Tibial nerve (tissue), 4 donors: ENCODE measurements at regions not wholly inside any gene's neighbourhood (a gene's known extent, or its start where the extent isn't known, plus 50 kb on each side); places are given as distances from the start of the nearest gene placed in this dataset.
"Not testable (repeated sequence)": the region's sequence is repeated elsewhere in the genome, so short reads cannot be mapped to it uniquely, and the experiment has no call there.

Source experiments
- DNase-seq, 2 donors: peaks; one replicate each; pipeline ENCODE4 v3.0.0-alpha.2; 2019; ENCODE audit warnings: low spot score in 2 of 2
- H3K27ac ChIP-seq, 4 donors: fragments of 200-600 bp; sonication (generic) in 3 of 4; one replicate each; pipeline ENCODE4 v1.5.1; 2017 to 2019; ENCODE audit warnings: mild to moderate bottlenecking in 1 of 4
- H3K27me3 ChIP-seq, 2 donors: fragments of 200-600 bp; sonication (generic) in 1 of 2; one replicate each; pipeline versions ENCODE4 v1.5.1 to v1.6.0; 2017 to 2019
- H3K36me3 ChIP-seq, 3 donors: fragments of 200-600 bp; sonication (generic); one replicate each; pipeline ENCODE4 v1.5.1; 2018 to 2019
- H3K4me1 ChIP-seq, 4 donors: fragments of 200-600 bp; sonication (generic) in 3 of 4; one replicate each; pipeline ENCODE4 v1.5.1; 2017 to 2019
- H3K4me3 ChIP-seq, 4 donors: fragments of 200-600 bp; sonication (generic) in 3 of 4; one replicate each; pipeline ENCODE4 v1.5.1; 2017 to 2019; ENCODE audit warnings: mild to moderate bottlenecking in 1 of 4, moderate library complexity in 1 of 4
- H3K9me3 ChIP-seq, 4 donors: fragments of 200-600 bp; sonication (generic) in 3 of 4; one replicate each; pipeline ENCODE4 v1.5.1; 2017 to 2019
- CTCF ChIP-seq, 5 experiments: fragments of 200-600 bp in 3 of 5; fragments of 450-650 bp in 2 of 5; sonication (generic) in 3 of 5; IDR thresholded peaks; one replicate each; pipeline ENCODE4 v1.5.1; 2016 to 2019; ENCODE audit warnings: antibody characterized with exemption in 5 of 5, mild to moderate bottlenecking in 3 of 5, moderate library complexity in 2 of 5
- EP300 ChIP-seq, 2 donors: sonication (generic); formaldehyde crosslinking; IDR thresholded peaks; one replicate each; pipeline ENCODE4 v1.6.1; 2017; ENCODE audit warnings: antibody characterized with exemption in 2 of 2, mild to moderate bottlenecking in 1 of 2
- POLR2A ChIP-seq, 2 donors: fragments of 450-650 bp; IDR thresholded peaks; one replicate each; pipeline ENCODE4 v1.6.1; 2017; ENCODE audit warnings: antibody characterized with exemption in 2 of 2, mild to moderate bottlenecking in 2 of 2, moderate library complexity in 2 of 2
- WGBS, 2 donors: methylation state at CpG; one replicate each; pipeline ENCODE4 v1.1.5; 2018; 5-methylcytosine and 5-hydroxymethylcytosine counted together

- 39 to 70% methylated on average over 2 of the region's 2 CpGs for WGBS, 2 donors
- Histone ChIP-seq H3K36me3 (no peaks in the 10 kb centered on the region), H3K4me3 (no peak overlapping the region), H3K4me1 (no peaks in the 10 kb centered on the region), H3K9me3 (no peaks in the 10 kb centered on the region), H3K27ac (no peak overlapping the region), H3K27me3 (no peaks in the 10 kb centered on the region)
- DNase-seq = no peak
- TF ChIP-seq EP300 (IDR thresholded peaks at IDR 0.05) (no peak), POLR2A (IDR thresholded peaks at IDR 0.05) (no peak), CTCF (IDR thresholded peaks at IDR 0.05) (no peak)
Observed at GRCh38 chr4:145266881-145267280, 86.5 kb upstream of the OTUD4 start.

GRCh38 chr4:145260091-145260490, 79.7 kb upstream of the OTUD4 start:
- DNase-seq = no peak
- no peak overlapping the region for H3K27ac ChIP-seq
- no peaks in the 10 kb centered on the region for H3K36me3 ChIP-seq
- peaks cover 0 to 17% (median 0%) of the 10 kb centered on the region in 4 donors for H3K9me3 ChIP-seq
- no peak for TF ChIP-seq CTCF (IDR thresholded peaks at IDR 0.05)
- TF ChIP-seq EP300 (IDR thresholded peaks at IDR 0.05) = no peak
- TF ChIP-seq POLR2A (IDR thresholded peaks at IDR 0.05) = no peak
- H3K4me3 ChIP-seq = no peak overlapping the region
- H3K27me3 ChIP-seq = no peaks in the 10 kb centered on the region
- WGBS, 2 donors = 76 to 85% methylated on average over 3 of the region's 3 CpGs
- no peaks in the 10 kb centered on the region for H3K4me1 ChIP-seq

- not testable (repeated sequence) for H3K36me3 ChIP-seq
Observed at GRCh38 chr4:145255311-145255710, 74.9 kb upstream of the OTUD4 start.

GRCh38 chr4:145252190-145252589, 71.8 kb upstream of the OTUD4 start:
- Histone ChIP-seq H3K27me3 (no peaks in the 10 kb centered on the region), H3K36me3 (no peaks in the 10 kb centered on the region), H3K9me3 (no peaks in the 10 kb centered on the region), H3K27ac (no peak overlapping the region), H3K4me3 (no peak overlapping the region), H3K4me1 (peaks cover 0 to 4% (median 0%) of the 10 kb centered on the region in 4 donors)
- DNase-seq = no peak
- 88 to 89% methylated on average over 1 of the region's 1 CpG for WGBS, 2 donors
- TF ChIP-seq POLR2A (IDR thresholded peaks at IDR 0.05) (no peak), CTCF (IDR thresholded peaks at IDR 0.05) (no peak), EP300 (IDR thresholded peaks at IDR 0.05) (no peak)

More at GRCh38 chr4:145255311-145255710, 74.9 kb upstream of the OTUD4 start:
- peaks cover 0 to 12% (median 0%) of the 10 kb centered on the region in 4 donors for H3K9me3 ChIP-seq
- H3K27ac ChIP-seq, H3K27me3 ChIP-seq, DNase-seq, H3K4me3 ChIP-seq, H3K4me1 ChIP-seq: not testable (repeated sequence)
- WGBS, 2 donors = 52 to 58% methylated on average over 4 of the region's 4 CpGs

- Histone ChIP-seq H3K27ac (no peak overlapping the region), H3K4me1 (peaks cover 0 to 4% (median 0%) of the 10 kb centered on the region in 4 donors), H3K27me3 (no peaks in the 10 kb centered on the region), H3K36me3 (no peaks in the 10 kb centered on the region), H3K9me3 (no peaks in the 10 kb centered on the region), H3K4me3 (no peak overlapping the region)
- WGBS, 2 donors = 92 to 98% methylated on average over 2 of the region's 2 CpGs
- TF ChIP-seq POLR2A (IDR thresholded peaks at IDR 0.05) = no peak
- no peak for TF ChIP-seq CTCF (IDR thresholded peaks at IDR 0.05)
- no peak for TF ChIP-seq EP300 (IDR thresholded peaks at IDR 0.05)
- DNase-seq = no peak
Observed at GRCh38 chr4:145251391-145251790, 71.0 kb upstream of the OTUD4 start.

GRCh38 chr4:145248971-145249370, 68.6 kb upstream of the OTUD4 start:
- no peak overlapping the region for H3K27ac ChIP-seq
- no peaks in the 10 kb centered on the region for H3K27me3 ChIP-seq
- H3K9me3 ChIP-seq = no peaks in the 10 kb centered on the region
- 30 to 38% methylated on average over 2 of the region's 2 CpGs for WGBS, 2 donors
- DNase-seq = no peak
- peaks cover 0 to 4% (median 0%) of the 10 kb centered on the region in 4 donors for H3K4me1 ChIP-seq
- no peak overlapping the region for H3K4me3 ChIP-seq
- no peaks in the 10 kb centered on the region for H3K36me3 ChIP-seq
- TF ChIP-seq CTCF (IDR thresholded peaks at IDR 0.05) (no peak), POLR2A (IDR thresholded peaks at IDR 0.05) (no peak), EP300 (IDR thresholded peaks at IDR 0.05) (no peak)
